ENCODE measurements at regions not wholly inside any gene's neighbourhood (a gene's known extent, or its start where the extent isn't known, plus 50 kb on each side); places are given as distances from the start of the nearest gene placed in this dataset.

- DNase-seq = no peak
- Histone ChIP-seq H3K36me3 (no peaks in the 10 kb centered on the region), H3K9me3 (no peaks in the 10 kb centered on the region), H3K27me3 (no peaks in the 10 kb centered on the region), H3K4me1 (no peaks in the 10 kb centered on the region), H3K4me3 (no peak overlapping the region), H3K27ac (no peak overlapping the region)
- intact Hi-C loops (cut with DNase I) = no loop called here
- TF ChIP-seq EP300 (IDR thresholded peaks at IDR 0.05) (no peak), POLR2AphosphoS5 (IDR thresholded peaks at IDR 0.05) (no peak), CTCF (IDR thresholded peaks at IDR 0.05) (no peak), POLR2A (IDR thresholded peaks at IDR 0.05) (no peak)
- WGBS, 2 donors = 65 to 82% methylated on average over 3 of the region's 3 CpGs
These were observed 109.3 kb upstream of the MRPS22 start for GRCh38 chr3:139234491-139234890.

GRCh38 chr3:139235192-139235591, 108.6 kb upstream of the MRPS22 start:
- no peak for DNase-seq
- H3K4me1 ChIP-seq = no peaks in the 10 kb centered on the region
- 70 to 86% methylated on average over 1 of the region's 1 CpG for WGBS, 2 donors
- TF ChIP-seq POLR2AphosphoS5 (IDR thresholded peaks at IDR 0.05) (no peak), POLR2A (IDR thresholded peaks at IDR 0.05) (no peak), CTCF (IDR thresholded peaks at IDR 0.05) (no peak), EP300 (IDR thresholded peaks at IDR 0.05) (no peak)
- H3K4me3 ChIP-seq = no peak overlapping the region
- no peaks in the 10 kb centered on the region for H3K9me3 ChIP-seq
- H3K36me3 ChIP-seq = no peaks in the 10 kb centered on the region
- no peaks in the 10 kb centered on the region for H3K27me3 ChIP-seq
- H3K27ac ChIP-seq = no peak overlapping the region
- intact Hi-C loops (cut with DNase I) = no loop called here

GRCh38 chr3:139236336-139236735, 107.5 kb upstream of the MRPS22 start:
- TF ChIP-seq POLR2AphosphoS5 (IDR thresholded peaks at IDR 0.05) (no peak), CTCF (IDR thresholded peaks at IDR 0.05) (no peak), EP300 (IDR thresholded peaks at IDR 0.05) (no peak), POLR2A (IDR thresholded peaks at IDR 0.05) (no peak)
- Histone ChIP-seq H3K4me1 (no peaks in the 10 kb centered on the region), H3K4me3 (no peak overlapping the region), H3K27me3 (no peaks in the 10 kb centered on the region), H3K9me3 (no peaks in the 10 kb centered on the region), H3K27ac (no peak overlapping the region), H3K36me3 (no peaks in the 10 kb centered on the region)
- intact Hi-C loops (cut with DNase I) = no loop called here
- DNase-seq = no peak
- WGBS, 2 donors = 73 to 79% methylated on average over 3 of the region's 3 CpGs

- no peaks in the 10 kb centered on the region for H3K36me3 ChIP-seq
- H3K9me3 ChIP-seq = no peaks in the 10 kb centered on the region
- TF ChIP-seq POLR2A (IDR thresholded peaks at IDR 0.05) (no peak), EP300 (IDR thresholded peaks at IDR 0.05) (no peak), CTCF (IDR thresholded peaks at IDR 0.05) (no peak), POLR2AphosphoS5 (IDR thresholded peaks at IDR 0.05) (no peak)
- no peak for DNase-seq
- H3K27ac ChIP-seq = no peak overlapping the region
- H3K4me1 ChIP-seq = no peaks in the 10 kb centered on the region
- intact Hi-C loops (cut with DNase I) = no loop called here
- 62 to 71% methylated on average over 12 of the region's 12 CpGs for WGBS, 2 donors
- H3K27me3 ChIP-seq = no peaks in the 10 kb centered on the region
- H3K4me3 ChIP-seq = no peak overlapping the region
These were observed 105.4 kb upstream of the MRPS22 start for GRCh38 chr3:139238281-139239030.

- Histone ChIP-seq H3K4me1 (no peaks in the 10 kb centered on the region), H3K27me3 (no peaks in the 10 kb centered on the region), H3K4me3 (no peak overlapping the region), H3K36me3 (no peaks in the 10 kb centered on the region), H3K9me3 (no peaks in the 10 kb centered on the region), H3K27ac (no peak overlapping the region)
- no peak for DNase-seq
- TF ChIP-seq CTCF (IDR thresholded peaks at IDR 0.05) (no peak), POLR2AphosphoS5 (IDR thresholded peaks at IDR 0.05) (no peak), POLR2A (IDR thresholded peaks at IDR 0.05) (no peak), EP300 (IDR thresholded peaks at IDR 0.05) (no peak)
- intact Hi-C loops (cut with DNase I) = no loop called here
These were observed 104.3 kb upstream of the MRPS22 start for GRCh38 chr3:139239550-139239949.

Measured in sigmoid colon (tissue), 6 donors.